Naive thymus-derived CD4-positive, alpha-beta T cell (primary cell): ENCODE measurements at regions not wholly inside any gene's neighbourhood (a gene's known extent, or its start where the extent isn't known, plus 50 kb on each side); places are given as distances from the start of the nearest gene placed in this dataset.

Source experiments
- ATAC-seq: fragments of 150-1000 bp; cut with Tn5 transposase; 2 replicates; pipeline ENCODE4 v1.10.0; 2021; ENCODE audit warnings: mild to moderate bottlenecking, moderate library complexity
- CTCF ChIA-PET: fragments of 350-600 bp; sonication (Branson Sonifier 250); formaldehyde crosslinking; loops from one replicate; lab custom pipeline; 2021; ENCODE audit warnings: antibody characterized with exemption; lab: Charles Lee
- POLR2A ChIA-PET: fragments of 350-600 bp; sonication (Branson Sonifier 250); formaldehyde crosslinking; loops from one replicate; lab custom pipeline; 2021; ENCODE audit warnings: antibody characterized with exemption, inconsistent platforms; lab: Charles Lee
- DNase-seq, 9 donors: peaks; one replicate each; pipeline versions ENCODE4 v3.0.0 to v3.0.0-alpha.2; 2020 to 2022; ENCODE audit warnings: mixed read lengths in 1 of 9
- H3K27ac ChIP-seq: one replicate; pipeline ENCODE4 v1.7.0; 2013; ENCODE audit warnings: mild to moderate bottlenecking, low read depth, low read length, moderate library complexity
- H3K27me3 ChIP-seq, 2 donors: one replicate each; pipeline ENCODE4 v1.7.0; 2013; ENCODE audit warnings: low read length in 2 of 2, mild to moderate bottlenecking in 2 of 2, moderate library complexity in 2 of 2; ENCODE audit not compliant: control insufficient read depth in 2 of 2, insufficient read depth in 2 of 2
- H3K36me3 ChIP-seq, 3 experiments: 1 replicate in 2 of 3; 2 replicates in 1 of 3; pipeline ENCODE4 v1.7.0; 2013; ENCODE audit warnings: low read length in 3 of 3, mild to moderate bottlenecking in 3 of 3, moderate library complexity in 1 of 3; ENCODE audit not compliant: insufficient read depth in 3 of 3, control insufficient read depth in 2 of 3
- H3K4me1 ChIP-seq, 2 donors: one replicate each; pipeline ENCODE4 v1.7.0; 2013; ENCODE audit warnings: low read length in 2 of 2, mild to moderate bottlenecking in 2 of 2, moderate library complexity in 1 of 2; ENCODE audit not compliant: control insufficient read depth in 2 of 2, insufficient read depth in 2 of 2
- H3K4me3 ChIP-seq: 2 replicates; pipeline ENCODE4 v1.7.0; 2013; ENCODE audit warnings: mild to moderate bottlenecking, low read length
- H3K9me3 ChIP-seq, 3 experiments: 1 replicate in 2 of 3; 2 replicates in 1 of 3; pipeline ENCODE4 v1.7.0; 2013; ENCODE audit warnings: low read length in 3 of 3; ENCODE audit not compliant: control insufficient read depth in 2 of 3
- H3K27ac Mint-ChIP-seq, 9 donors: one replicate each; pipeline ENCODE4 v1.8.0; 2020 to 2022; ENCODE audit warnings: mixed read lengths in 9 of 9, mild to moderate bottlenecking in 8 of 9, moderate library complexity in 5 of 9, inconsistent platforms in 2 of 9
- H3K27me3 Mint-ChIP-seq, 5 donors: one replicate each; pipeline ENCODE4 v1.8.0; 2021 to 2022; ENCODE audit warnings: mixed read lengths in 5 of 5, mild to moderate bottlenecking in 1 of 5
- H3K36me3 Mint-ChIP-seq, 5 donors: one replicate each; pipeline ENCODE4 v1.8.0; 2020 to 2022; ENCODE audit warnings: mixed read lengths in 5 of 5, mild to moderate bottlenecking in 3 of 5, inconsistent platforms in 1 of 5
- H3K4me1 Mint-ChIP-seq, 7 donors: one replicate each; pipeline ENCODE4 v1.8.0; 2020 to 2022; ENCODE audit warnings: mixed read lengths in 7 of 7, mild to moderate bottlenecking in 3 of 7, inconsistent platforms in 1 of 7
- H3K4me3 Mint-ChIP-seq, 10 donors: one replicate each; pipeline ENCODE4 v1.8.0; 2020 to 2022; ENCODE audit warnings: mild to moderate bottlenecking in 10 of 10, mixed read lengths in 10 of 10, moderate library complexity in 6 of 10, inconsistent platforms in 2 of 10
- H3K9me3 Mint-ChIP-seq, 11 donors: one replicate each; pipeline ENCODE4 v1.8.0; 2020 to 2022; ENCODE audit warnings: mixed read lengths in 11 of 11, mild to moderate bottlenecking in 4 of 11, inconsistent platforms in 1 of 11, moderate library complexity in 1 of 11
- intact Hi-C, 2 donors: fragments of 100-400 bp; cut with micrococcal nuclease; formaldehyde crosslinking; loops; one replicate each; pipeline ENCODE4 v1.15.1; 2023

GRCh38 chr7:25850735-25851134, 301.3 kb upstream of the NFE2L3 start:
- intact Hi-C loops, result loop anchor here (1.0 to 10.0 kb wide), 6 partner anchors 233 to 1276 kb away; partner anchors contain the start of genes CYCS (in 1 of the 2) and PALS2 (in 1 of the 2)
- no peak overlapping the region for H3K27ac ChIP-seq
- Mint-ChIP-seq H3K9me3 (peaks cover 0 to 10% (median 1%) of the 10 kb centered on the region in 11 donors), H3K4me3 (no peak overlapping the region), H3K27ac (no peak overlapping the region), H3K4me1 (peaks cover 4 to 27% (median 19%) of the 10 kb centered on the region in 7 donors), H3K36me3 (no peaks in the 10 kb centered on the region), H3K27me3 (peaks cover 46 to 64% (median 62%) of the 10 kb centered on the region in 5 donors)
- ChIA-PET POLR2A (no interaction called here), CTCF (no interaction called here)
- H3K36me3 ChIP-seq, result no peaks in the 10 kb centered on the region
- DNase-seq (no peak), ATAC-seq (no peak)
- no peak overlapping the region for H3K4me3 ChIP-seq
- H3K4me1 ChIP-seq, result peaks cover 0 to 8% of the 10 kb centered on the region in 2 donors
- peaks cover 24 to 41% of the 10 kb centered on the region in 2 donors for H3K27me3 ChIP-seq
- no peaks in the 10 kb centered on the region for H3K9me3 ChIP-seq

- H3K9me3 ChIP-seq, result no peaks in the 10 kb centered on the region
- Mint-ChIP-seq H3K9me3 (peaks cover 0 to 10% (median 1%) of the 10 kb centered on the region in 11 donors), H3K4me3 (peak overlapping the region; percentile 16 to 85 (median 76)), H3K27ac (peak overlapping the region in 7 of 9 donors; percentile 5 to 79 (median 74)), H3K36me3 (no peaks in the 10 kb centered on the region), H3K4me1 (peaks cover 4 to 27% (median 19%) of the 10 kb centered on the region in 7 donors), H3K27me3 (peaks cover 43 to 63% (median 59%) of the 10 kb centered on the region in 5 donors)
- CTCF ChIA-PET, result interaction anchor here (0.6 to 1.2 kb wide), 7 partner anchors 9 to 1327 kb away, joined by 3 to 6 read pairs (median 3); no protein-coding TSS in a partner anchor
- no peaks in the 10 kb centered on the region for H3K36me3 ChIP-seq
- ATAC-seq, result peak; percentile 84
- H3K4me1 ChIP-seq, result peaks cover 3 to 9% of the 10 kb centered on the region in 2 donors
- H3K4me3 ChIP-seq, result no peak overlapping the region
- POLR2A ChIA-PET, result interaction anchor here (1.7 kb wide), 1 partner anchor 11 kb away, joined by 4 read pairs; no protein-coding TSS in a partner anchor
- peak in 8 of 9 donors; percentile 43 to 69 (median 62) for DNase-seq
- H3K27me3 ChIP-seq, result peaks cover 29 to 50% of the 10 kb centered on the region in 2 donors
- intact Hi-C loops, result loop anchor here (1.0 to 10.0 kb wide), 6 partner anchors 234 to 1277 kb away; partner anchors contain the start of genes CYCS (in 1 of the 2) and PALS2 (in 1 of the 2)
- H3K27ac ChIP-seq, result no peak overlapping the region
These were observed 300.4 kb upstream of the NFE2L3 start for GRCh38 chr7:25851332-25852210.

GRCh38 chr7:25852211-25852938, 299.6 kb upstream of the NFE2L3 start:
- Histone ChIP-seq H3K27ac (no peak overlapping the region), H3K4me1 (peaks cover 4 to 16% of the 10 kb centered on the region in 2 donors), H3K36me3 (no peaks in the 10 kb centered on the region), H3K4me3 (no peak overlapping the region), H3K27me3 (peaks cover 31 to 58% of the 10 kb centered on the region in 2 donors), H3K9me3 (no peaks in the 10 kb centered on the region)
- peak in 2 of 9 donors; percentile 42 to 51 for DNase-seq
- ATAC-seq, result no peak
- H3K9me3 Mint-ChIP-seq, result peaks cover 0 to 10% (median 1%) of the 10 kb centered on the region in 11 donors
- H3K4me1 Mint-ChIP-seq, result peaks cover 4 to 27% (median 19%) of the 10 kb centered on the region in 7 donors
- intact Hi-C loops, result loop anchor here (1.0 to 10.0 kb wide), 5 partner anchors 235 to 1278 kb away; partner anchors contain the start of genes CYCS (in 1 of the 2) and PALS2 (in 1 of the 2)
- H3K36me3 Mint-ChIP-seq, result no peaks in the 10 kb centered on the region
- peak overlapping the region; percentile 16 to 85 (median 76) for H3K4me3 Mint-ChIP-seq
- ChIA-PET POLR2A (interaction anchor here (1.7 kb wide), 1 partner anchor 10 kb away, joined by 4 read pairs; no protein-coding TSS in a partner anchor), CTCF (interaction anchor here (0.8 to 1.2 kb wide), 6 partner anchors 9 to 1327 kb away, joined by 3 to 6 read pairs (median 3); no protein-coding TSS in a partner anchor)
- H3K27ac Mint-ChIP-seq, result peak overlapping the region in 1 of 9 donors; percentile 74
- H3K27me3 Mint-ChIP-seq, result peaks cover 43 to 59% (median 58%) of the 10 kb centered on the region in 5 donors

- DNase-seq, result peak in 1 of 9 donors; percentile 17
- H3K27me3 Mint-ChIP-seq, result peaks cover 43 to 59% (median 53%) of the 10 kb centered on the region in 5 donors
These were observed 299.1 kb upstream of the NFE2L3 start for GRCh38 chr7:25852939-25853271.

GRCh38 chr7:25853314-25853713, 298.7 kb upstream of the NFE2L3 start:
- Histone ChIP-seq H3K27me3 (peaks cover 35 to 67% of the 10 kb centered on the region in 2 donors), H3K4me1 (peaks cover 4 to 16% of the 10 kb centered on the region in 2 donors), H3K27ac (no peak overlapping the region), H3K36me3 (no peaks in the 10 kb centered on the region), H3K9me3 (peaks cover 0 to 6% (median 0%) of the 10 kb centered on the region in 3 experiments), H3K4me3 (no peak overlapping the region)
- Mint-ChIP-seq H3K27me3 (peaks cover 43 to 59% (median 52%) of the 10 kb centered on the region in 5 donors), H3K4me1 (peaks cover 4 to 27% (median 19%) of the 10 kb centered on the region in 7 donors), H3K27ac (peak overlapping the region in 3 of 9 donors; percentile 3 to 54 (median 52)), H3K4me3 (peak overlapping the region in 9 of 10 donors; percentile 23 to 60 (median 55)), H3K36me3 (no peaks in the 10 kb centered on the region), H3K9me3 (peaks cover 0 to 10% (median 1%) of the 10 kb centered on the region in 11 donors)
- DNase-seq (no peak), ATAC-seq (no peak)
- ChIA-PET CTCF (no interaction called here), POLR2A (no interaction called here)
- intact Hi-C loops, result loop anchor here (1.0 to 10.0 kb wide), 5 partner anchors 233 to 1279 kb away; partner anchors contain the start of genes CYCS (in 1 of the 2) and PALS2 (in 1 of the 2)

More at GRCh38 chr7:25852939-25853271, 299.1 kb upstream of the NFE2L3 start:
- Histone ChIP-seq H3K36me3 (no peaks in the 10 kb centered on the region), H3K27me3 (peaks cover 35 to 63% of the 10 kb centered on the region in 2 donors), H3K27ac (no peak overlapping the region), H3K4me1 (peaks cover 4 to 16% of the 10 kb centered on the region in 2 donors), H3K9me3 (peaks cover 0 to 2% (median 0%) of the 10 kb centered on the region in 3 experiments), H3K4me3 (no peak overlapping the region)
- peak overlapping the region in 9 of 10 donors; percentile 23 to 60 (median 55) for H3K4me3 Mint-ChIP-seq
- H3K4me1 Mint-ChIP-seq, result peaks cover 4 to 27% (median 19%) of the 10 kb centered on the region in 7 donors
- CTCF ChIA-PET, result no interaction called here
- no peaks in the 10 kb centered on the region for H3K36me3 Mint-ChIP-seq
- peaks cover 0 to 10% (median 1%) of the 10 kb centered on the region in 11 donors for H3K9me3 Mint-ChIP-seq
- no peak for ATAC-seq
- H3K27ac Mint-ChIP-seq, result peak overlapping the region in 3 of 9 donors; percentile 3 to 54 (median 52)
- intact Hi-C loops, result loop anchor here (1.0 to 10.0 kb wide), 6 partner anchors 233 to 1278 kb away; partner anchors contain the start of genes CYCS (in 1 of the 2) and PALS2 (in 1 of the 2)
- POLR2A ChIA-PET, result interaction anchor here (1.7 kb wide), 1 partner anchor 9 kb away, joined by 4 read pairs; no protein-coding TSS in a partner anchor
